ENCODE measurements at regions not wholly inside any gene's neighbourhood (a gene's known extent, or its start where the extent isn't known, plus 50 kb on each side); places are given as distances from the start of the nearest gene placed in this dataset.

DNA sequence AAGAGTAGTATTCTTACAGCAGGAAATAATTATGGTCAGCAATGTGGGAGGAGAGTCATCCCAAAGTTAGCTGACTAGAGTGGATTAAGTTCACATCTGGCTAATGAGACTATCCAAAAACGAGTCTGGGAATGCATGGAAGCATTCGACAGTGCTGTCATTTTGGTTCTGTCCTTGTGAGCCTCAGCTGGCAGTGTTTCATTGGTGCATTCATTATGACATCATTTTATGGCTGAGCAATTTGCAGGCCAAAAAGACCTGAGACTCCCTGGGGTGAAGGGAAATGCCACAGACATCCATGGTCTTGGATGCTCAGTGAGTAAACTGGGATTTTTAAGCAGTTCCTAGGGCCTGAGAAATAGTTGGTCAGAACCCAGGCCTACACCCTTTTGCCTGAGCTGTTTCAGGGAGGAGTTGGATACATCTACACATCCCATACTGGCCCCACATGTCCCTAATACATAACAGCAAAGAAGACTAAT is 196.4 kb upstream of the CCN2 start:
- Histone ChIP-seq H4K20me1 (ENCODE audit: insufficient read depth, low read length) (no peaks in the 10 kb centered on the region), H3K36me3 (replicated peaks in 1 of 2; ENCODE audit: control insufficient read depth in 1 of 2, insufficient read depth in 2 of 2, low read length in 2 of 2) (no peaks in the 10 kb centered on the region), H3K79me2 (ENCODE audit: insufficient read depth, low read length) (no peaks in the 10 kb centered on the region), H3K4me2 (replicated peaks; ENCODE audit: extremely low read depth, low read length, poor library complexity, severe bottlenecking) (no peak overlapping the region), H3K4me3 (replicated peaks in 1 of 3; ENCODE audit: low read depth in 2 of 3, low read length in 3 of 3) (no peak overlapping the region), H3K4me1 (ENCODE audit: control insufficient read depth in 1 of 2, insufficient read depth in 2 of 2, low read length in 2 of 2) (no peaks in the 10 kb centered on the region), H3K27me3 (ENCODE audit: control insufficient read depth in 2 of 2, insufficient read depth in 2 of 2, low read length in 2 of 2) (no peaks in the 10 kb centered on the region), H3K9ac (ENCODE audit: insufficient read depth, low read length, poor library complexity, severe bottlenecking) (no peak overlapping the region), H3K27ac (ENCODE audit: low read depth in 1 of 2, low read length in 2 of 2) (no peak overlapping the region), H2AFZ (ENCODE audit: insufficient read depth, low read depth, low read length, poor library complexity, severe bottlenecking) (no peak overlapping the region), H3K9me3 (replicated peaks in 1 of 2; ENCODE audit: control insufficient read depth in 1 of 2, insufficient read depth in 1 of 2, low read length in 2 of 2) (no peaks in the 10 kb centered on the region)
- H3K27ac Mint-ChIP-seq: no peak overlapping the region
- H3K27me3 Mint-ChIP-seq (ENCODE audit: low read depth in 3 of 3): peaks cover 0 to 1% (median 0%) of the 10 kb centered on the region in 3 donors
- TF ChIP-seq, protein P1, sequence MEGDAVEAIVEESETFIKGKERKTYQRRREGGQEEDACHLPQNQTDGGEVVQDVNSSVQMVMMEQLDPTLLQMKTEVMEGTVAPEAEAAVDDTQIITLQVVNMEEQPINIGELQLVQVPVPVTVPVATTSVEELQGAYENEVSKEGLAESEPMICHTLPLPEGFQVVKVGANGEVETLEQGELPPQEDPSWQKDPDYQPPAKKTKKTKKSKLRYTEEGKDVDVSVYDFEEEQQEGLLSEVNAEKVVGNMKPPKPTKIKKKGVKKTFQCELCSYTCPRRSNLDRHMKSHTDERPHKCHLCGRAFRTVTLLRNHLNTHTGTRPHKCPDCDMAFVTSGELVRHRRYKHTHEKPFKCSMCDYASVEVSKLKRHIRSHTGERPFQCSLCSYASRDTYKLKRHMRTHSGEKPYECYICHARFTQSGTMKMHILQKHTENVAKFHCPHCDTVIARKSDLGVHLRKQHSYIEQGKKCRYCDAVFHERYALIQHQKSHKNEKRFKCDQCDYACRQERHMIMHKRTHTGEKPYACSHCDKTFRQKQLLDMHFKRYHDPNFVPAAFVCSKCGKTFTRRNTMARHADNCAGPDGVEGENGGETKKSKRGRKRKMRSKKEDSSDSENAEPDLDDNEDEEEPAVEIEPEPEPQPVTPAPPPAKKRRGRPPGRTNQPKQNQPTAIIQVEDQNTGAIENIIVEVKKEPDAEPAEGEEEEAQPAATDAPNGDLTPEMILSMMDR (IDR thresholded peaks at IDR 0.05): no peak
- no peak for DNase-seq
- 90% methylated on average over 2 of the region's 2 CpGs for WGBS (ENCODE audit: insufficient coverage)
- intact Hi-C loops (cut with micrococcal nuclease): no loop called here
- peaks cover 0 to 3% (median 0%) of the 10 kb centered on the region in 7 donors for H3K9me3 Mint-ChIP-seq
- no peaks in the 10 kb centered on the region for H3K36me3 Mint-ChIP-seq
- no peaks in the 10 kb centered on the region for H3K4me1 Mint-ChIP-seq
- H3K4me3 Mint-ChIP-seq: no peak overlapping the region

DNA sequence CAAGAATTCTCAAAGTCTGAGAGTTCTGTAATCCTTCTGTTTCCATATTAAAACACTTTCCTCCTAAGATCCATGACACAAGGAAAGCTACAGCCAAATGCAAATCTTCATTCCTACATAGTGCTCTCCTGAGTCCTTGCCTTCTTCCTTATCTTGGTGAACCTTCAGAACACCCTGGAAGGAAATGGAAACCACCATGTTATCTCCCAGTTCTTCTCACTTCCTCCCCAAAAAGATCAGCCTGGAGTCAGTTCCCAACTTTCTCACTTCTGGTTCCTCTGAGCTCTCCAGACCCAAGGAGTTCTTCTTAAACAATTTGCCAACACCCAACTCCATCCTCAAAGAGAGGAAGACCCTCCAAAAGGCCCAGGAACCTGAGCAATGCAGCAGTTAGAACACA is 193.3 kb upstream of the CCN2 start:
- Mint-ChIP-seq H3K9me3 (peaks cover 0 to 3% (median 0%) of the 10 kb centered on the region in 7 donors), H3K27me3 (ENCODE audit: low read depth in 3 of 3) (peaks cover 0 to 1% (median 0%) of the 10 kb centered on the region in 3 donors), H3K4me1 (no peaks in the 10 kb centered on the region), H3K36me3 (no peaks in the 10 kb centered on the region), H3K4me3 (no peak overlapping the region), H3K27ac (no peak overlapping the region)
- Histone ChIP-seq H3K4me3 (replicated peaks in 1 of 3; ENCODE audit: low read depth in 2 of 3, low read length in 3 of 3) (no peak overlapping the region), H3K9ac (ENCODE audit: insufficient read depth, low read length, poor library complexity, severe bottlenecking) (no peak overlapping the region), H3K4me1 (ENCODE audit: control insufficient read depth in 1 of 2, insufficient read depth in 2 of 2, low read length in 2 of 2) (no peaks in the 10 kb centered on the region), H2AFZ (ENCODE audit: insufficient read depth, low read depth, low read length, poor library complexity, severe bottlenecking) (no peak overlapping the region), H3K9me3 (replicated peaks in 1 of 2; ENCODE audit: control insufficient read depth in 1 of 2, insufficient read depth in 1 of 2, low read length in 2 of 2) (no peaks in the 10 kb centered on the region), H3K4me2 (replicated peaks; ENCODE audit: extremely low read depth, low read length, poor library complexity, severe bottlenecking) (no peak overlapping the region), H4K20me1 (ENCODE audit: insufficient read depth, low read length) (no peaks in the 10 kb centered on the region), H3K27ac (ENCODE audit: low read depth in 1 of 2, low read length in 2 of 2) (no peak overlapping the region), H3K79me2 (ENCODE audit: insufficient read depth, low read length) (no peaks in the 10 kb centered on the region), H3K27me3 (ENCODE audit: control insufficient read depth in 2 of 2, insufficient read depth in 2 of 2, low read length in 2 of 2) (no peaks in the 10 kb centered on the region), H3K36me3 (replicated peaks in 1 of 2; ENCODE audit: control insufficient read depth in 1 of 2, insufficient read depth in 2 of 2, low read length in 2 of 2) (no peaks in the 10 kb centered on the region)
- intact Hi-C loops (cut with micrococcal nuclease): no loop called here
- no peak for DNase-seq
- TF ChIP-seq, protein P1 (IDR thresholded peaks at IDR 0.05): no peak

All from CD14-positive monocyte (primary cell).